SKM-1 (cell line): ENCODE measurements at regions not wholly inside any gene's neighbourhood (a gene's known extent, or its start where the extent isn't known, plus 50 kb on each side); places are given as distances from the start of the nearest gene placed in this dataset.

Experiments used
- DNase-seq: peaks from one replicate; lab custom pipeline; 2025; ENCODE audit not compliant: unreplicated experiment; lab: John Stamatoyannopoulos, UW

GRCh38 chr2:6564326-6564725 lies 301.4 kb downstream of the CMPK2 start:
- DNase-seq = no peak

GRCh38 chr2:6574121-6574520 lies 291.6 kb downstream of the CMPK2 start:
- DNase-seq = no peak

GRCh38 chr2:6576302-6576701 lies 289.4 kb downstream of the CMPK2 start:
- no peak for DNase-seq

GRCh38 chr2:6577960-6578359 lies 287.7 kb downstream of the CMPK2 start:
- no peak for DNase-seq

- no peak for DNase-seq
These were observed 287.3 kb downstream of the CMPK2 start for GRCh38 chr2:6578416-6578815.

- no peak for DNase-seq
These were observed 286.4 kb downstream of the CMPK2 start for GRCh38 chr2:6579281-6579680.

- DNase-seq = no peak
These were observed 284.7 kb downstream of the CMPK2 start for GRCh38 chr2:6580982-6581381.

GRCh38 chr2:6589150-6589549 lies 276.6 kb downstream of the CMPK2 start:
- DNase-seq = no peak

- no peak for DNase-seq
These were observed 275.3 kb downstream of the CMPK2 start for GRCh38 chr2:6590442-6590841.

GRCh38 chr2:6602471-6602870 lies 263.2 kb downstream of the CMPK2 start:
- no peak for DNase-seq

- DNase-seq = no peak
These were observed 259.7 kb downstream of the CMPK2 start for GRCh38 chr2:6605836-6606505.

GRCh38 chr2:6617794-6618193 lies 247.9 kb downstream of the CMPK2 start:
- no peak for DNase-seq

GRCh38 chr2:6618201-6618600 lies 247.5 kb downstream of the CMPK2 start:
- DNase-seq = no peak

GRCh38 chr2:6623746-6624145 lies 242.0 kb downstream of the CMPK2 start:
- DNase-seq = no peak

GRCh38 chr2:6626401-6627012 lies 239.2 kb downstream of the CMPK2 start:
- no peak for DNase-seq

GRCh38 chr2:6627316-6627715 lies 238.4 kb downstream of the CMPK2 start:
- no peak for DNase-seq

- no peak for DNase-seq
These were observed 235.5 kb downstream of the CMPK2 start for GRCh38 chr2:6630209-6630608.

GRCh38 chr2:6635296-6635695 lies 230.4 kb downstream of the CMPK2 start:
- no peak for DNase-seq

GRCh38 chr2:6637330-6637729 lies 228.4 kb downstream of the CMPK2 start:
- DNase-seq = no peak

- DNase-seq = no peak
These were observed 225.6 kb downstream of the CMPK2 start for GRCh38 chr2:6639929-6640620.

GRCh38 chr2:6640621-6641015 lies 225.1 kb downstream of the CMPK2 start:
- no peak for DNase-seq

- no peak for DNase-seq
These were observed 223.8 kb downstream of the CMPK2 start for GRCh38 chr2:6641956-6642355.
